Psoas muscle (tissue), 7 donors: ENCODE measurements at regions not wholly inside any gene's neighbourhood (a gene's known extent, or its start where the extent isn't known, plus 50 kb on each side); places are given as distances from the start of the nearest gene placed in this dataset.

ENCODE experiments used
- ATAC-seq, 4 donors: fragments of 200-7000 bp; cut with Tn5 transposase; one replicate each; pipeline ENCODE4 v1.9.1; 2020; ENCODE audit warnings: moderate library complexity in 3 of 4, mild to moderate bottlenecking in 2 of 4
- DNase-seq, 2 donors: peaks; one replicate each; pipeline ENCODE4 v3.0.0-alpha.2; 2020
- H3K27ac ChIP-seq: fragments of 200-600 bp; one replicate; pipeline ENCODE4 v1.8.0; 2022
- H3K27me3 ChIP-seq, 3 donors: fragments of 200-600 bp in 1 of 3; one replicate each; pipeline versions ENCODE4 v1.6.1 to v1.8.0; 2013 to 2022; ENCODE audit warnings: low read length in 2 of 3, mild to moderate bottlenecking in 2 of 3, moderate library complexity in 1 of 3; ENCODE audit not compliant: insufficient read depth in 3 of 3
- H3K36me3 ChIP-seq, 2 donors: fragments of 200-600 bp in 1 of 2; one replicate each; pipeline versions ENCODE4 v1.6.1 to v1.8.0; 2013 to 2022; ENCODE audit warnings: low read depth in 1 of 2, mild to moderate bottlenecking in 1 of 2, moderate library complexity in 1 of 2; ENCODE audit not compliant: insufficient read depth in 1 of 2
- H3K4me1 ChIP-seq: fragments of 200-600 bp; one replicate; pipeline ENCODE4 v1.8.0; 2022
- H3K4me3 ChIP-seq: fragments of 200-600 bp; one replicate; pipeline ENCODE4 v1.8.0; 2022; ENCODE audit warnings: mild to moderate bottlenecking
- H3K9me3 ChIP-seq: fragments of 200-600 bp; one replicate; pipeline ENCODE4 v1.8.0; 2022
- CTCF ChIP-seq: fragments of 200-600 bp; IDR thresholded peaks from one replicate; pipeline ENCODE4 v1.8.0; 2022; ENCODE audit warnings: antibody characterized with exemption
- WGBS, 3 donors: extraction: QIAGEN DNeasy Blood & Tissue Kit; methylation state at CpG; one replicate each; pipeline versions ENCODE4 v1.1.6 to v1.1.7; 2013; 5-methylcytosine and 5-hydroxymethylcytosine counted together
- intact Hi-C, 2 donors: fragments of 100-400 bp; cut with DNase I; formaldehyde crosslinking; loops; one replicate each; pipeline versions ENCODE4 v1.11.0 to v1.14.2; 2022
- donor health status: healthy with polysubstance abuse.
- donor health status: DM: no; HTN: no; CAD: no; lungs with moderate emphysema.
- donor health status: Bipolar disorder and iron deficiency.
- donor health status: healthy.
- donor health status: DM: yes; HTN: yes; CAD: no.
- donor health status: DM: no; HTN: no; CAD: no.
- donor health status: DM: yes; HTN: yes; CAD: no.

- DNase-seq (no peak), ATAC-seq (no peak)
- H3K27ac ChIP-seq, result no peak overlapping the region
- no peaks in the 10 kb centered on the region for H3K36me3 ChIP-seq
- no peak for TF ChIP-seq CTCF
- H3K9me3 ChIP-seq, result no peaks in the 10 kb centered on the region
- no peak overlapping the region for H3K4me3 ChIP-seq
- H3K4me1 ChIP-seq, result peaks cover 27% of the 10 kb centered on the region
- intact Hi-C loops, result loop anchor here in 1 of 2 donors (10.0 kb wide), 1 partner anchor 1273 kb away; the partner anchor contains the start of genes HOXA3 and HOXA7
- no peaks in the 10 kb centered on the region for H3K27me3 ChIP-seq
- WGBS, 3 donors, result 30 to 47% (median 43%) methylated on average over 13 of the region's 13 CpGs
These were observed 269.7 kb upstream of the NFE2L3 start for GRCh38 chr7:25882151-25882773.

GRCh38 chr7:25884265-25884828 is 267.7 kb upstream of the NFE2L3 start:
- DNase-seq, result no peak
- Histone ChIP-seq H3K4me3 (no peak overlapping the region), H3K9me3 (no peaks in the 10 kb centered on the region), H3K36me3 (no peaks in the 10 kb centered on the region), H3K27ac (no peak overlapping the region), H3K4me1 (peaks cover 37% of the 10 kb centered on the region), H3K27me3 (no peaks in the 10 kb centered on the region)
- intact Hi-C loops, result loop anchor here in 1 of 2 donors (10.0 kb wide), 1 partner anchor 1270 kb away; the partner anchor contains the start of genes HOXA3 and HOXA7
- WGBS, 3 donors, result 82 to 87% (median 83%) methylated on average over 13 of the region's 13 CpGs
- ATAC-seq, result no peak
- no peak for TF ChIP-seq CTCF

GRCh38 chr7:25885057-25885576 is 266.9 kb upstream of the NFE2L3 start:
- intact Hi-C loops, result loop anchor here in 1 of 2 donors (10.0 kb wide), 1 partner anchor 1270 kb away; the partner anchor contains the start of genes HOXA3 and HOXA7
- H3K27me3 ChIP-seq, result no peaks in the 10 kb centered on the region

GRCh38 chr7:25886387-25887240 is 265.4 kb upstream of the NFE2L3 start:
- H3K9me3 ChIP-seq, result no peaks in the 10 kb centered on the region
- H3K36me3 ChIP-seq, result no peaks in the 10 kb centered on the region
- intact Hi-C loops, result loop anchor here in 1 of 2 donors (10.0 kb wide), 1 partner anchor 1268 kb away; the partner anchor contains the start of genes HOXA3 and HOXA7
- no peaks in the 10 kb centered on the region for H3K27me3 ChIP-seq
- WGBS, 3 donors, result 51 to 65% (median 58%) methylated on average over 6 of the region's 6 CpGs
- peak overlapping the region; percentile 27 for H3K4me3 ChIP-seq
- no peak for DNase-seq
- H3K4me1 ChIP-seq, result peaks cover 27% of the 10 kb centered on the region
- peak; percentile 77 to 93 (median 91) for ATAC-seq
- peak overlapping the region; percentile 64 for H3K27ac ChIP-seq
- no peak for TF ChIP-seq CTCF

More at GRCh38 chr7:25885057-25885576, 266.9 kb upstream of the NFE2L3 start:
- TF ChIP-seq CTCF, result no peak
- Histone ChIP-seq H3K4me1 (peaks cover 29% of the 10 kb centered on the region), H3K27ac (no peak overlapping the region), H3K4me3 (no peak overlapping the region), H3K36me3 (no peaks in the 10 kb centered on the region), H3K9me3 (no peaks in the 10 kb centered on the region)
- ATAC-seq (no peak), DNase-seq (no peak)
- 83 to 90% (median 88%) methylated on average over 7 of the region's 7 CpGs for WGBS, 3 donors
